Endothelial cell of umbilical vein (primary cell): ENCODE measurements at regions not wholly inside any gene's neighbourhood (a gene's known extent, or its start where the extent isn't known, plus 50 kb on each side); places are given as distances from the start of the nearest gene placed in this dataset.

Experiments used
- CTCF ChIP-seq, 2 donors: IDR thresholded peaks; 1 replicate in 1 of 2; 2 replicates in 1 of 2; pipeline ENCODE4 v1.5.1; 2011; ENCODE audit warnings: low read length in 2 of 2, mild to moderate bottlenecking in 2 of 2, moderate library complexity in 2 of 2, control low read depth in 1 of 2, inconsistent platforms in 1 of 2, low read depth in 1 of 2; ENCODE audit not compliant: insufficient read depth in 1 of 2; ENCODE audit errors: extremely low read depth in 1 of 2
- EZH2 ChIP-seq: IDR thresholded peaks from 2 replicates; pipeline ENCODE4 v1.6.1; 2012; ENCODE audit warnings: borderline replicate concordance, low read depth, mild to moderate bottlenecking, moderate library complexity, low read length, inconsistent platforms; ENCODE audit not compliant: severe bottlenecking
- FOS ChIP-seq: IDR thresholded peaks from 2 replicates; pipeline ENCODE4 v1.6.1; 2011; ENCODE audit warnings: mild to moderate bottlenecking, low read length, moderate library complexity, borderline replicate concordance; ENCODE audit not compliant: insufficient read depth
- GATA2 ChIP-seq: IDR thresholded peaks from 2 replicates; pipeline ENCODE4 v1.7.0; 2011; ENCODE audit warnings: low read depth, mild to moderate bottlenecking, moderate library complexity, mixed read lengths, low read length; ENCODE audit not compliant: insufficient read length, insufficient read depth
- JUN ChIP-seq: IDR thresholded peaks from 2 replicates; pipeline ENCODE4 v1.6.1; 2011; ENCODE audit warnings: borderline replicate concordance, low read depth; ENCODE audit not compliant: insufficient read length, insufficient read depth
- MYC ChIP-seq: IDR thresholded peaks from one replicate; pipeline ENCODE4 v1.6.1; 2011; ENCODE audit warnings: mild to moderate bottlenecking, low read depth, low read length
- POLR2A ChIP-seq: IDR thresholded peaks from 2 replicates; pipeline ENCODE4 v1.6.1; 2012; ENCODE audit warnings: low read depth, mild to moderate bottlenecking, control low read depth, low read length
- POLR2AphosphoS5 ChIP-seq: IDR thresholded peaks from 2 replicates; pipeline ENCODE4 v1.6.1; 2012; ENCODE audit warnings: low read depth, mild to moderate bottlenecking, control low read depth, low read length, moderate library complexity; ENCODE audit not compliant: insufficient read depth
- TF ChIP-seq, protein P1 (sequence below): IDR thresholded peaks from 2 replicates; pipeline ENCODE4 v1.6.1; 2011; ENCODE audit not compliant: insufficient read depth, insufficient read length

DNA sequence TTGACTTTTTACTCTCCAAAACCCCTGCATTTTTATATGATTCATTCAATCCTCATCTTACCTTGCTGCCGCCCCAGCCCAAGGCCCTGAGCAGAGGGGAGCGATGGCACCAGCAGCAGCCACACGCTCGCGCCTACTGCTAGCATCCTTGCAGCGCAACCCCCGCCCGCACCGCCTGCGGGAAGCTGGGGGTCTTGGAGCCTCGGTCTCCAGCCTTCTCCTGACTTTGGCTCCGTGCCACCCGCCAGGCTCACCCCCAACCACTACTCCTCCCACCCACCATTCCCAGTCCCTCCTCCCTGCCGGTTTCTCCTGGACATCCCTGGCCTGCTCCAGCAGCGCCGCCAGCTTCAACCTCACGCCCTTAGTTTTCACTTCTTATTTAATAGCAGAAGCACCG lies 76.6 kb downstream of the RPE65 start:
- TF ChIP-seq MYC: no peak
- TF ChIP-seq POLR2A: no peak
- TF ChIP-seq FOS: no peak
- no peak for TF ChIP-seq CTCF (IDR thresholded peaks at IDR 0.05; ENCODE audit: extremely low read depth in 1 of 2, insufficient read depth in 1 of 2, low read depth in 1 of 2, low read length in 2 of 2)
- TF ChIP-seq POLR2AphosphoS5: no peak
- TF ChIP-seq, protein P1, sequence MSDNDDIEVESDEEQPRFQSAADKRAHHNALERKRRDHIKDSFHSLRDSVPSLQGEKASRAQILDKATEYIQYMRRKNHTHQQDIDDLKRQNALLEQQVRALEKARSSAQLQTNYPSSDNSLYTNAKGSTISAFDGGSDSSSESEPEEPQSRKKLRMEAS: no peak
- no peak for TF ChIP-seq EZH2
- TF ChIP-seq JUN: no peak
- TF ChIP-seq GATA2: no peak
